ENCODE measurements at regions not wholly inside any gene's neighbourhood (a gene's known extent, or its start where the extent isn't known, plus 50 kb on each side); places are given as distances from the start of the nearest gene placed in this dataset.
"Not testable (repeated sequence)": the region's sequence is repeated elsewhere in the genome, so short reads cannot be mapped to it uniquely, and the experiment has no call there.

DNA sequence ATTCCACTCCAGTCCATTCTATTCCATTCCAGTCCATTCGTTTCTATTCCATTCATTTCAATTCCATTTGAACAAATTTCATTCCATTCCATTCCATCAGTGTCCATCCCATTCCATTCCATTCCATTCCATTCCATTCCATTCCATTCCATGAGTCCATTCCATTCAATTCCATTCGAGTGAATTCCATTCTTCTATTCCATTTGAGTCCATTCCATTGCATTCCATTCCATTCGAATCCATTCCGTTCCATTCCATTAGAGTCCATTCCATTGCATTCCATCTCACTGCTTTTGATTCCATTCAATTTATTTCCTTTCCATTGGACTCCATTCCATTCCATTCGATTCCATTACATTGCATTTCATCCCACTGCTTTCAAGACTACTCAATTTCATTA lies 1132.1 kb downstream of the RPIA start:
- Mint-ChIP-seq H3K9me3 (peaks cover 24 to 86% (median 66%) of the 10 kb centered on the region in 7 donors), H3K4me3 (no peak overlapping the region), H3K27ac (no peak overlapping the region), H3K36me3 (no peaks in the 10 kb centered on the region), H3K27me3 (ENCODE audit: low read depth in 3 of 3) (no peaks in the 10 kb centered on the region), H3K4me1 (no peaks in the 10 kb centered on the region)
- no peak overlapping the region for H3K27ac ChIP-seq (ENCODE audit: low read depth in 1 of 2, low read length in 2 of 2)
- no peak overlapping the region for H3K4me2 ChIP-seq (replicated peaks; ENCODE audit: extremely low read depth, low read length, poor library complexity, severe bottlenecking)
- intact Hi-C loops (cut with micrococcal nuclease): no loop called here
- no peaks in the 10 kb centered on the region for H3K36me3 ChIP-seq (replicated peaks in 1 of 2; ENCODE audit: control insufficient read depth in 1 of 2, insufficient read depth in 2 of 2, low read length in 2 of 2)
- no peak for DNase-seq
- H2AFZ ChIP-seq (ENCODE audit: insufficient read depth, low read depth, low read length, poor library complexity, severe bottlenecking): no peak overlapping the region
- H3K4me1 ChIP-seq (ENCODE audit: control insufficient read depth in 1 of 2, insufficient read depth in 2 of 2, low read length in 2 of 2): no peaks in the 10 kb centered on the region
- H3K79me2 ChIP-seq (ENCODE audit: insufficient read depth, low read length): no peaks in the 10 kb centered on the region
- WGBS (ENCODE audit: insufficient coverage): 75% methylated on average over 5 of the region's 5 CpGs
- no peaks in the 10 kb centered on the region for H4K20me1 ChIP-seq (ENCODE audit: insufficient read depth, low read length)
- no peak overlapping the region for H3K9ac ChIP-seq (ENCODE audit: insufficient read depth, low read length, poor library complexity, severe bottlenecking)
- no peaks in the 10 kb centered on the region for H3K27me3 ChIP-seq (ENCODE audit: control insufficient read depth in 2 of 2, insufficient read depth in 2 of 2, low read length in 2 of 2)
- no peak overlapping the region for H3K4me3 ChIP-seq (replicated peaks in 1 of 3; ENCODE audit: low read depth in 2 of 3, low read length in 3 of 3)
- peaks cover 46 to 52% of the 10 kb centered on the region in 2 donors for H3K9me3 ChIP-seq (replicated peaks in 1 of 2; ENCODE audit: control insufficient read depth in 1 of 2, insufficient read depth in 1 of 2, low read length in 2 of 2)
- TF ChIP-seq, protein P1, sequence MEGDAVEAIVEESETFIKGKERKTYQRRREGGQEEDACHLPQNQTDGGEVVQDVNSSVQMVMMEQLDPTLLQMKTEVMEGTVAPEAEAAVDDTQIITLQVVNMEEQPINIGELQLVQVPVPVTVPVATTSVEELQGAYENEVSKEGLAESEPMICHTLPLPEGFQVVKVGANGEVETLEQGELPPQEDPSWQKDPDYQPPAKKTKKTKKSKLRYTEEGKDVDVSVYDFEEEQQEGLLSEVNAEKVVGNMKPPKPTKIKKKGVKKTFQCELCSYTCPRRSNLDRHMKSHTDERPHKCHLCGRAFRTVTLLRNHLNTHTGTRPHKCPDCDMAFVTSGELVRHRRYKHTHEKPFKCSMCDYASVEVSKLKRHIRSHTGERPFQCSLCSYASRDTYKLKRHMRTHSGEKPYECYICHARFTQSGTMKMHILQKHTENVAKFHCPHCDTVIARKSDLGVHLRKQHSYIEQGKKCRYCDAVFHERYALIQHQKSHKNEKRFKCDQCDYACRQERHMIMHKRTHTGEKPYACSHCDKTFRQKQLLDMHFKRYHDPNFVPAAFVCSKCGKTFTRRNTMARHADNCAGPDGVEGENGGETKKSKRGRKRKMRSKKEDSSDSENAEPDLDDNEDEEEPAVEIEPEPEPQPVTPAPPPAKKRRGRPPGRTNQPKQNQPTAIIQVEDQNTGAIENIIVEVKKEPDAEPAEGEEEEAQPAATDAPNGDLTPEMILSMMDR (IDR thresholded peaks at IDR 0.05): no peak

GRCh38 chr2:89825034-89825433 lies 1133.6 kb downstream of the RPIA start:
- Mint-ChIP-seq H3K4me1 (no peaks in the 10 kb centered on the region), H3K27me3 (ENCODE audit: low read depth in 3 of 3) (no peaks in the 10 kb centered on the region), H3K9me3 (peaks cover 21 to 72% (median 57%) of the 10 kb centered on the region in 7 donors), H3K36me3 (no peaks in the 10 kb centered on the region), H3K27ac (no peak overlapping the region), H3K4me3 (no peak overlapping the region)
- Histone ChIP-seq H3K4me2 (replicated peaks; ENCODE audit: extremely low read depth, low read length, poor library complexity, severe bottlenecking) (no peak overlapping the region), H3K27me3 (ENCODE audit: control insufficient read depth in 2 of 2, insufficient read depth in 2 of 2, low read length in 2 of 2) (peaks cover 0 to 2% of the 10 kb centered on the region in 2 donors), H3K27ac (ENCODE audit: low read depth in 1 of 2, low read length in 2 of 2) (no peak overlapping the region), H3K79me2 (ENCODE audit: insufficient read depth, low read length) (no peaks in the 10 kb centered on the region), H2AFZ (ENCODE audit: insufficient read depth, low read depth, low read length, poor library complexity, severe bottlenecking) (no peak overlapping the region), H3K9me3 (replicated peaks in 1 of 2; ENCODE audit: control insufficient read depth in 1 of 2, insufficient read depth in 1 of 2, low read length in 2 of 2) (peaks cover 32 to 37% of the 10 kb centered on the region in 2 donors), H3K36me3 (replicated peaks in 1 of 2; ENCODE audit: control insufficient read depth in 1 of 2, insufficient read depth in 2 of 2, low read length in 2 of 2) (no peaks in the 10 kb centered on the region), H3K9ac (ENCODE audit: insufficient read depth, low read length, poor library complexity, severe bottlenecking) (no peak overlapping the region), H4K20me1 (ENCODE audit: insufficient read depth, low read length) (no peaks in the 10 kb centered on the region), H3K4me3 (replicated peaks in 1 of 3; ENCODE audit: low read depth in 2 of 3, low read length in 3 of 3) (no peak overlapping the region), H3K4me1 (ENCODE audit: control insufficient read depth in 1 of 2, insufficient read depth in 2 of 2, low read length in 2 of 2) (no peaks in the 10 kb centered on the region)
- no peak for DNase-seq
- TF ChIP-seq, protein P1 (IDR thresholded peaks at IDR 0.05): no peak
- intact Hi-C loops (cut with micrococcal nuclease): no loop called here
- WGBS (ENCODE audit: insufficient coverage): 82% methylated on average over 8 of the region's 8 CpGs

DNA sequence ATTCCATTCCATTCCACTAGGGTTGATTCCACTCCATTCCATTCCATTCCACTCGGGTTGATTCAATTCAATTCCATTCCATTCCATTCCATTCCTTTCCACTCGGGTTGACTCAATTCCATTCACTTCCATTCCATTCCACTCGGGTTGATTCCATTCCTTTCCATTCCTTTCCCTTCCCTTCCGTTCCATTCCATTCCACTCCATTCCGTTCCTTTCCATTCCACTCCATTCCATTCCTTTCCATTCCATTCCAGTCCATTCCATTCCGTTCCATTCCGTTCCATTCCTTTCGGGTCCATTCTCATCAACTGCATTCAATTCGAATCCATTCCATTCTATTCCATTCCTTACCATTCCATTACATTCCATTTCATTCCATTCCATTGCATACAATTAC lies 1135.3 kb downstream of the RPIA start:
- H3K27ac ChIP-seq (ENCODE audit: low read depth in 1 of 2, low read length in 2 of 2); H3K9ac ChIP-seq (ENCODE audit: insufficient read depth, low read length, poor library complexity, severe bottlenecking); H3K27me3 ChIP-seq (ENCODE audit: control insufficient read depth in 2 of 2, insufficient read depth in 2 of 2, low read length in 2 of 2); H3K4me2 ChIP-seq (replicated peaks; ENCODE audit: extremely low read depth, low read length, poor library complexity, severe bottlenecking); H3K36me3 ChIP-seq (replicated peaks in 1 of 2; ENCODE audit: control insufficient read depth in 1 of 2, insufficient read depth in 2 of 2, low read length in 2 of 2); H3K4me1 Mint-ChIP-seq; H3K27me3 Mint-ChIP-seq (ENCODE audit: low read depth in 3 of 3); H2AFZ ChIP-seq (ENCODE audit: insufficient read depth, low read depth, low read length, poor library complexity, severe bottlenecking); DNase-seq; H3K4me1 ChIP-seq (ENCODE audit: control insufficient read depth in 1 of 2, insufficient read depth in 2 of 2, low read length in 2 of 2); H3K79me2 ChIP-seq (ENCODE audit: insufficient read depth, low read length); H3K27ac Mint-ChIP-seq; H3K4me3 Mint-ChIP-seq; H4K20me1 ChIP-seq (ENCODE audit: insufficient read depth, low read length); H3K36me3 Mint-ChIP-seq; H3K4me3 ChIP-seq (replicated peaks in 1 of 3; ENCODE audit: low read depth in 2 of 3, low read length in 3 of 3); intact Hi-C loops (cut with micrococcal nuclease): not testable (repeated sequence)
- peaks cover 27 to 71% (median 55%) of the 10 kb centered on the region in 7 donors for H3K9me3 Mint-ChIP-seq
- WGBS (ENCODE audit: insufficient coverage): 72% methylated on average over 9 of the region's 9 CpGs
- peaks cover 18 to 20% of the 10 kb centered on the region in 2 donors for H3K9me3 ChIP-seq (replicated peaks in 1 of 2; ENCODE audit: control insufficient read depth in 1 of 2, insufficient read depth in 1 of 2, low read length in 2 of 2)

Measured in CD14-positive monocyte (primary cell).